Uterus (tissue), 3 donors: ENCODE measurements at regions not wholly inside any gene's neighbourhood (a gene's known extent, or its start where the extent isn't known, plus 50 kb on each side); places are given as distances from the start of the nearest gene placed in this dataset.

Experiments used
- DNase-seq, 2 donors: peaks; one replicate each; pipeline ENCODE4 v3.0.0-alpha.2; 2019 to 2020
- H3K27ac ChIP-seq, 2 donors: fragments of 200-600 bp; sonication (generic); 1 replicate in 1 of 2; 2 replicates in 1 of 2; pipeline ENCODE4 v1.5.1; 2016 to 2018
- H3K27me3 ChIP-seq, 2 donors: fragments of 200-600 bp; sonication (generic); one replicate each; pipeline ENCODE4 v1.5.1; 2018 to 2019; ENCODE audit warnings: control low read depth in 1 of 2
- H3K36me3 ChIP-seq, 2 donors: fragments of 200-600 bp; sonication (generic); one replicate each; pipeline ENCODE4 v1.5.1; 2019; ENCODE audit warnings: control low read depth in 1 of 2
- H3K4me1 ChIP-seq, 2 donors: fragments of 200-600 bp; sonication (generic); one replicate each; pipeline ENCODE4 v1.5.1; 2018 to 2019; ENCODE audit warnings: control low read depth in 1 of 2
- H3K4me3 ChIP-seq, 2 donors: fragments of 200-600 bp; sonication (generic); 1 replicate in 1 of 2; 2 replicates in 1 of 2; pipeline ENCODE4 v1.5.1; 2018 to 2019; ENCODE audit warnings: mild to moderate bottlenecking in 1 of 2
- H3K9me3 ChIP-seq, 2 donors: fragments of 200-600 bp; sonication (generic); one replicate each; pipeline ENCODE4 v1.5.1; 2019; ENCODE audit warnings: control low read depth in 1 of 2
- POLR2A ChIP-seq, 2 donors: fragments of 450-650 bp; IDR thresholded peaks; one replicate each; pipeline ENCODE4 v1.6.1; 2016; ENCODE audit warnings: antibody characterized with exemption in 2 of 2, mild to moderate bottlenecking in 1 of 2, moderate library complexity in 1 of 2
- intact Hi-C: fragments of 100-400 bp; cut with DNase I; formaldehyde crosslinking; loops from one replicate; pipeline ENCODE4 v1.15.1; 2023; ENCODE audit warnings: low total_unique reads
- TF ChIP-seq, protein P1 (sequence below), 4 experiments: fragments of 200-600 bp in 2 of 4; fragments of 450-650 bp in 2 of 4; sonication (generic) in 2 of 4; IDR thresholded peaks; one replicate each; pipeline ENCODE4 v1.5.1; 2016 to 2019; ENCODE audit warnings: antibody characterized with exemption in 4 of 4, mild to moderate bottlenecking in 2 of 4, moderate library complexity in 1 of 4
- donor health status: DM: yes; HTN: yes; CAD: no.

- no peak for TF ChIP-seq POLR2A (IDR thresholded peaks at IDR 0.05)
- TF ChIP-seq, protein P1, sequence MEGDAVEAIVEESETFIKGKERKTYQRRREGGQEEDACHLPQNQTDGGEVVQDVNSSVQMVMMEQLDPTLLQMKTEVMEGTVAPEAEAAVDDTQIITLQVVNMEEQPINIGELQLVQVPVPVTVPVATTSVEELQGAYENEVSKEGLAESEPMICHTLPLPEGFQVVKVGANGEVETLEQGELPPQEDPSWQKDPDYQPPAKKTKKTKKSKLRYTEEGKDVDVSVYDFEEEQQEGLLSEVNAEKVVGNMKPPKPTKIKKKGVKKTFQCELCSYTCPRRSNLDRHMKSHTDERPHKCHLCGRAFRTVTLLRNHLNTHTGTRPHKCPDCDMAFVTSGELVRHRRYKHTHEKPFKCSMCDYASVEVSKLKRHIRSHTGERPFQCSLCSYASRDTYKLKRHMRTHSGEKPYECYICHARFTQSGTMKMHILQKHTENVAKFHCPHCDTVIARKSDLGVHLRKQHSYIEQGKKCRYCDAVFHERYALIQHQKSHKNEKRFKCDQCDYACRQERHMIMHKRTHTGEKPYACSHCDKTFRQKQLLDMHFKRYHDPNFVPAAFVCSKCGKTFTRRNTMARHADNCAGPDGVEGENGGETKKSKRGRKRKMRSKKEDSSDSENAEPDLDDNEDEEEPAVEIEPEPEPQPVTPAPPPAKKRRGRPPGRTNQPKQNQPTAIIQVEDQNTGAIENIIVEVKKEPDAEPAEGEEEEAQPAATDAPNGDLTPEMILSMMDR (IDR thresholded peaks at IDR 0.05) = no peak
- no peaks in the 10 kb centered on the region for H3K27me3 ChIP-seq
- no peaks in the 10 kb centered on the region for H3K36me3 ChIP-seq
- H3K27ac ChIP-seq = no peak overlapping the region
- no peaks in the 10 kb centered on the region for H3K4me1 ChIP-seq
- no peak overlapping the region for H3K4me3 ChIP-seq
- no peak for DNase-seq
- H3K9me3 ChIP-seq = no peaks in the 10 kb centered on the region
- intact Hi-C loops = no loop called here
These were observed 193.7 kb downstream of the PIK3R1 start for GRCh38 chr5:68409259-68409658.

DNA sequence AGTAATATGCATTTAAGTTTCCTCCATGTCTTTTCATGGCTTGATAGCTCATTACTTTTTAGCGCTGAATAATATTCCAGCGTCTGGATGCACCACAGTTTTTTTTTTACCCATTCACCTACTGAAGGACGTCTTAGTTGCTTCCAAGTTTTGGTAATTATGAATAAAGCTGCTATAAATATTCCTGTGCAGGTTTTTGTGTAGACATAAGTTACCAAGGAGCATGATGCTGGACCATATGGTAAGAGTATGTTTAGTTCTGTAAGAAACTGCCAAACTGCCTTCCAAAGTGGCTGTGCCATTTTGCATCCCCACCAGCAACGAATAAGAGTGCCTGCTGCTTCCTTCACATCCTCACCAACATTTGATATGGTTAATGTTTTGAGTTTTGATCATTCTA lies 195.6 kb downstream of the PIK3R1 start:
- no peak for DNase-seq
- Histone ChIP-seq H3K27me3 (no peaks in the 10 kb centered on the region), H3K36me3 (no peaks in the 10 kb centered on the region), H3K27ac (no peak overlapping the region), H3K4me3 (no peak overlapping the region), H3K9me3 (no peaks in the 10 kb centered on the region), H3K4me1 (no peaks in the 10 kb centered on the region)
- intact Hi-C loops = no loop called here
- TF ChIP-seq POLR2A (IDR thresholded peaks at IDR 0.05) = no peak
- TF ChIP-seq, protein P1 (IDR thresholded peaks at IDR 0.05) = no peak

- Histone ChIP-seq H3K27ac (no peak overlapping the region), H3K36me3 (no peaks in the 10 kb centered on the region), H3K4me1 (peaks cover 0 to 7% of the 10 kb centered on the region in 2 donors), H3K4me3 (no peak overlapping the region), H3K27me3 (no peaks in the 10 kb centered on the region), H3K9me3 (no peaks in the 10 kb centered on the region)
- TF ChIP-seq, protein P1 (IDR thresholded peaks at IDR 0.05) = no peak
- intact Hi-C loops = no loop called here
- no peak for DNase-seq
These were observed 199.9 kb downstream of the PIK3R1 start for GRCh38 chr5:68415177-68416085.

- peaks cover 0 to 7% of the 10 kb centered on the region in 2 donors for H3K4me1 ChIP-seq
- H3K4me3 ChIP-seq = no peak overlapping the region
- H3K9me3 ChIP-seq = no peaks in the 10 kb centered on the region
- DNase-seq = no peak
- H3K27ac ChIP-seq = no peak overlapping the region
- H3K27me3 ChIP-seq = no peaks in the 10 kb centered on the region
- H3K36me3 ChIP-seq = no peaks in the 10 kb centered on the region
- TF ChIP-seq, protein P1 (IDR thresholded peaks at IDR 0.05) = no peak
- TF ChIP-seq POLR2A (IDR thresholded peaks at IDR 0.05) = no peak
- intact Hi-C loops = no loop called here
These were observed 201.2 kb downstream of the PIK3R1 start for GRCh38 chr5:68416714-68417113.

DNA sequence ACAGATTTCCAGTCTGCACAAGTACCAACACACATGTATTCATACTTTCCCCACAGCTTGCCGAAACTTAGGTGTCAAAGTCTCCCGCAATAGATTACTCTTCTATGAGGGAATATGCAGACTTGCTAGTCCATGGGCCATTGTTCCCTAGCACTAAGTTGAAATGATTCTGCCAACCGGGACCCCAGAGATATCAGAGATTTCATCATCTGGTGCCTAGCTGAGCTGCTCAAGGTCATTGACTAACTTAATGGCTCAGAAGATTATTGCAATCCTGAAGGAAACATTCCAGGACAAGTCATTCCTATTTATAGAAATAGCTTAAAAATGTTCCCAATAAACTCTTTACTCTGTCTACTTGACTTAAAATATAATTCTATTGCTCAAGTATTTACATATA lies 202.6 kb downstream of the PIK3R1 start:
- H3K27ac ChIP-seq = peak overlapping the region; percentile 58 to 71
- peaks cover 0 to 7% of the 10 kb centered on the region in 2 donors for H3K4me1 ChIP-seq
- H3K9me3 ChIP-seq = no peaks in the 10 kb centered on the region
- intact Hi-C loops = no loop called here
- H3K27me3 ChIP-seq = no peaks in the 10 kb centered on the region
- DNase-seq = peak; percentile 29 to 32
- no peak overlapping the region for H3K4me3 ChIP-seq
- H3K36me3 ChIP-seq = no peaks in the 10 kb centered on the region
- TF ChIP-seq POLR2A (IDR thresholded peaks at IDR 0.05) = no peak
- TF ChIP-seq, protein P1 (IDR thresholded peaks at IDR 0.05) = no peak
